Ovary (tissue), 7 donors: ENCODE measurements at regions not wholly inside any gene's neighbourhood (a gene's known extent, or its start where the extent isn't known, plus 50 kb on each side); places are given as distances from the start of the nearest gene placed in this dataset.
"Not testable (repeated sequence)": the region's sequence is repeated elsewhere in the genome, so short reads cannot be mapped to it uniquely, and the experiment has no call there.

Source experiments
- DNase-seq, 5 donors: peaks; one replicate each; pipeline ENCODE4 v3.0.0-alpha.2; 2019 to 2020
- H3K27ac ChIP-seq, 2 donors: fragments of 200-600 bp; one replicate each; pipeline versions ENCODE4 v1.5.1 to v1.8.0; 2019 to 2022
- H3K27me3 ChIP-seq: fragments of 200-600 bp; one replicate; pipeline ENCODE4 v1.8.0; 2022
- H3K36me3 ChIP-seq: fragments of 200-600 bp; sonication (generic); one replicate; pipeline ENCODE4 v1.5.1; 2019
- H3K4me1 ChIP-seq: one replicate; pipeline ENCODE4 v1.8.1; 2013; ENCODE audit warnings: mild to moderate bottlenecking, moderate library complexity; ENCODE audit not compliant: insufficient read depth
- H3K4me3 ChIP-seq: fragments of 200-600 bp; sonication (generic); one replicate; pipeline ENCODE4 v1.5.1; 2017
- H3K9me3 ChIP-seq, 2 donors: fragments of 200-600 bp in 1 of 2; sonication (generic) in 1 of 2; one replicate each; pipeline versions ENCODE4 v1.5.1 to v1.8.1; 2013 to 2019; ENCODE audit warnings: mild to moderate bottlenecking in 1 of 2, moderate library complexity in 1 of 2
- EP300 ChIP-seq: sonication (generic); formaldehyde crosslinking; IDR thresholded peaks from one replicate; pipeline ENCODE4 v1.6.1; 2017; ENCODE audit warnings: antibody characterized with exemption
- POLR2A ChIP-seq: fragments of 450-650 bp; IDR thresholded peaks from one replicate; pipeline ENCODE4 v1.6.1; 2017; ENCODE audit warnings: antibody characterized with exemption, mild to moderate bottlenecking, moderate library complexity
- WGBS, 3 donors: extraction: QIAGEN DNeasy Blood & Tissue Kit in 1 of 3; methylation state at CpG; one replicate each; pipeline versions ENCODE4 v1.1.5 to v1.1.7; 2013 to 2017; 5-methylcytosine and 5-hydroxymethylcytosine counted together
- intact Hi-C, 4 donors: fragments of 100-400 bp; cut with DNase I; formaldehyde crosslinking; loops; one replicate each; pipeline versions ENCODE4 v1.11.0 to v1.15.1; 2022 to 2023
- TF ChIP-seq, protein P1 (sequence below), 3 donors: fragments of 450-650 bp in 2 of 3; fragments of 200-600 bp in 1 of 3; IDR thresholded peaks; one replicate each; pipeline versions ENCODE4 v1.5.1 to v1.8.0; 2016 to 2022; ENCODE audit warnings: antibody characterized with exemption in 3 of 3, mild to moderate bottlenecking in 1 of 3
- donor health status: DM: no; HTN: no; CAD: no; lungs with moderate emphysema.
- donor health status: DM: no; HTN: no; CAD: no.
- donor health status: Bipolar disorder and iron deficiency.
- donor health status: DM: no; HTN: no; CAD: no.
- donor health status: DM: yes; HTN: yes; CAD: no.

DNA sequence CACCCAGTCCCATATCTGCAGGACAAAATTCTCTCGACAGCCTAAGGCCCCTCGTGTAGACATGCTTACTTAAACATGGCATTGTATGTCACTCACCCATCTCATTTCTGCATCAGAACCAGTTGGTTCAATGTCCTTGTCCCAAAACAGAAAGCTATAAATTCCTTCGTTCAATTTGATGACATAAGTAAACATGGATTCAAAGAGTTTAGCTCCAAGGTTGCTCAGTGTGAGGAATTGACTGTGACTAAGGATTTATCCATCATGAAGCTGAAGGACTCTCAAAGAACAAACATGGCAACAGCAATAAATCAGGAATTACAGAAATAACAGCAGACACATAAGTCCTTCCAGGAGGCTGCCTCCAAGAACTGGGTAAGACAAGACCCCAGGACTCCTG lies 237.2 kb downstream of the TOMM20 start:
- WGBS, 3 donors, result 82 to 91% (median 83%) methylated on average over 3 of the region's 3 CpGs
- Histone ChIP-seq H3K4me1 (no peaks in the 10 kb centered on the region), H3K9me3 (no peaks in the 10 kb centered on the region), H3K27me3 (no peaks in the 10 kb centered on the region), H3K27ac (no peak overlapping the region), H3K36me3 (no peaks in the 10 kb centered on the region), H3K4me3 (no peak overlapping the region)
- intact Hi-C loops, result no loop called here
- DNase-seq, result no peak
- TF ChIP-seq, protein P1, sequence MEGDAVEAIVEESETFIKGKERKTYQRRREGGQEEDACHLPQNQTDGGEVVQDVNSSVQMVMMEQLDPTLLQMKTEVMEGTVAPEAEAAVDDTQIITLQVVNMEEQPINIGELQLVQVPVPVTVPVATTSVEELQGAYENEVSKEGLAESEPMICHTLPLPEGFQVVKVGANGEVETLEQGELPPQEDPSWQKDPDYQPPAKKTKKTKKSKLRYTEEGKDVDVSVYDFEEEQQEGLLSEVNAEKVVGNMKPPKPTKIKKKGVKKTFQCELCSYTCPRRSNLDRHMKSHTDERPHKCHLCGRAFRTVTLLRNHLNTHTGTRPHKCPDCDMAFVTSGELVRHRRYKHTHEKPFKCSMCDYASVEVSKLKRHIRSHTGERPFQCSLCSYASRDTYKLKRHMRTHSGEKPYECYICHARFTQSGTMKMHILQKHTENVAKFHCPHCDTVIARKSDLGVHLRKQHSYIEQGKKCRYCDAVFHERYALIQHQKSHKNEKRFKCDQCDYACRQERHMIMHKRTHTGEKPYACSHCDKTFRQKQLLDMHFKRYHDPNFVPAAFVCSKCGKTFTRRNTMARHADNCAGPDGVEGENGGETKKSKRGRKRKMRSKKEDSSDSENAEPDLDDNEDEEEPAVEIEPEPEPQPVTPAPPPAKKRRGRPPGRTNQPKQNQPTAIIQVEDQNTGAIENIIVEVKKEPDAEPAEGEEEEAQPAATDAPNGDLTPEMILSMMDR (IDR thresholded peaks at IDR 0.05), result no peak
- TF ChIP-seq POLR2A (no peak), EP300 (no peak)

DNA sequence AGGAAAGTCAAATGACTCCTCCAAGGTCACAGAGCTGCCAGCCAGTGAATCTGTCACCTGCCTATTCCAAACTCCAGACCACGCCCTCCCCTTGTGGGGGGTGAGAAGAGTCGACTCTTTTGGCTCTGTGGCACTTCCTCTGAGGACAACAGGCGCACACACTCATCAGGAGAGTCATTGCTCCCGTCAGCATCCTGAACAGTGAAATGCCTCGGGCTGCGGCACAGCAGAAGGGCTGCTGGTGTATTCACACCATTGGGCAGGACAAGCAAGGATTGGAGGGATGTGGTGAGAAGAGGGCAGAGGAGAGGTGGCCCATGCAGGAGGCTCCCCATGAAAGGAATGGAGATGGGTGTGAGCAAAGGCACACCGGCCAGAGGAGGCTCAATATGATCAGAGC lies 239.0 kb downstream of the TOMM20 start:
- Histone ChIP-seq H3K36me3 (no peaks in the 10 kb centered on the region), H3K27me3 (no peaks in the 10 kb centered on the region), H3K4me1 (peaks cover 10% of the 10 kb centered on the region), H3K4me3 (no peak overlapping the region), H3K9me3 (no peaks in the 10 kb centered on the region), H3K27ac (no peak overlapping the region)
- DNase-seq, result no peak
- 72 to 91% (median 76%) methylated on average over 7 of the region's 7 CpGs for WGBS, 3 donors
- TF ChIP-seq, protein P1 (IDR thresholded peaks at IDR 0.05), result no peak
- TF ChIP-seq EP300 (no peak), POLR2A (no peak)
- intact Hi-C loops, result loop anchor here in 1 of 4 donors (5.0 kb wide), 1 partner anchor 167 kb away; no protein-coding TSS in a partner anchor

DNA sequence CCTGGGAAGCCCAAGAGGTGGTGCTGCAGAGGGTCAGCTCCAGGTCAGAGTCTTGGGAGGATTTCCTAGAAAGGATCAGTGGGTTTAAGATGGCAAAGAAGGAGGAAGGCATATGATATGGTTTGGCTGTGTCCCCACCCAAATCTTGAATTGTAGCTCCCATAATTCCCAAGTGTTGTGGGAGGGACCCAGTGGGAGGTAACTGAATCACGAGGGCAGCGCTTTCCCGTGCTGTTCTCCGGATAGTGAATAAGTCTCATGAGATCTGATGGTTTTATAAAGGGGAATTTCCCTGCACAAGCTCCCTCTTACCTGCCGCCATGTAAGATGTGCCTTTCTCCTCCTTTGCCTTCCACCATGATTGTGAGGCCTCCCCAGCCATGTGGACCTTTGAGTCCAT lies 240.4 kb downstream of the TOMM20 start:
- WGBS, 3 donors, result 83 to 96% (median 89%) methylated on average over 5 of the region's 5 CpGs
- intact Hi-C loops, result loop anchor here in 1 of 4 donors (5.0 kb wide), 1 partner anchor 166 kb away; no protein-coding TSS in a partner anchor
- DNase-seq, H3K27me3 ChIP-seq, H3K27ac ChIP-seq, H3K9me3 ChIP-seq, H3K4me1 ChIP-seq, H3K4me3 ChIP-seq, H3K36me3 ChIP-seq: not testable (repeated sequence)

DNA sequence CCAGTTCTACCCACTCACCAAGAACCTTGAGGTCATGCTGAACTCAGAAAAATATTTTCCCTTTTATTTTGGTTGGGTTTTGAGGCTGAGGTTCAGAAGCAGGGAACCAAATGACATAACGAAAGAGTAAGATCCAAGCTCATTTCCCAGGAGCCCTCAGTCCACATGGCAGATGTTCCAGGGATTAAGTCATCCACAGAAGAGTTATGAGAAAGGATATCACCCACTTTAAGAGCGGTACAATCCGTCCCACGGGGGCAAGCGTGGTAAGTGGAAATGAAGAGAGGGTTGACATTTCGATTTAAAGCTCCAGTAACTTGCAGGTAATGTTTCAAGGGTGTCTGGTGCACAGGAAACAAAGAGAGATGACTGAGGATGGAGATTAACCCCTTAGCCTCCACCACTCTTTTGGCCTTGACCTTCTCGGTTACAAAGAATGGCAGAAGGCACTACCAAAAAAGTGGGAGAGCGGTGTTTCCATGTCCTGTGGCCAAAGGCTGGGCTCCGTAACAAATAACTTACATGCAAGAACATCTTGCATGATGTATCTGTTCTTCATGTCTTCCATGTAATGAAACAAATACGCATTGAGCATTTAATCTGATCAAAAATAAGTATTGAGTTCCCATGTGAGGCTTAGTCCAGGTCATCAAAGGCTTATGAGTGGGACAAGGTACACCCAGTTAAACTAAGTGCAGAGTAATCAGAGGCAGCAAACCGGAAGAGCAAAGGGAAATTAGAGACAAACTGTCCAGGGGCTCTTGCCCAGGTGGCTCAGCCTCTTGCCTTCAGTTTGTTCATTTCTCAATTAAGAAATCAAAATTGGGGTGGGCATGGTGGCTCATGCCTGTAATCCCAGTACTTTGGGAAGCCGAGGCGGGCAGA lies 241.4 kb downstream of the TOMM20 start:
- TF ChIP-seq POLR2A, result no peak
- TF ChIP-seq, protein P1 (IDR thresholded peaks at IDR 0.05), result no peak
- peaks cover 10% of the 10 kb centered on the region for H3K4me1 ChIP-seq
- H3K27ac ChIP-seq, result peak overlapping the region; percentile 69 to 78
- intact Hi-C loops, result loop anchor here in 1 of 4 donors (5.0 kb wide), 1 partner anchor 165 kb away; no protein-coding TSS in a partner anchor
- 49 to 54% (median 53%) methylated on average over 13 of the region's 13 CpGs for WGBS, 3 donors
- H3K36me3 ChIP-seq, result no peaks in the 10 kb centered on the region
- no peaks in the 10 kb centered on the region for H3K27me3 ChIP-seq
- H3K9me3 ChIP-seq, result no peaks in the 10 kb centered on the region
- peak in 3 of 5 donors; percentile 49 to 51 (median 50) for DNase-seq
- no peak overlapping the region for H3K4me3 ChIP-seq
